GM12891 (cell line): ENCODE measurements at regions not wholly inside any gene's neighbourhood (a gene's known extent, or its start where the extent isn't known, plus 50 kb on each side); places are given as distances from the start of the nearest gene placed in this dataset.
A peak's percentile ranks its signal among the peaks of the same experiment; 100 is the strongest.
"Not testable (repeated sequence)": the region's sequence is repeated elsewhere in the genome, so short reads cannot be mapped to it uniquely, and the experiment has no call there.

Source experiments
- DNase-seq: peaks from one replicate; pipeline ENCODE4 v3.0.0; 2011; ENCODE audit warnings: low spot score; ENCODE audit not compliant: insufficient read length
- FAIRE-seq: peaks from 2 replicates; lab custom pipeline; 2011; peaks lifted over from hg19 to GRCh38; lab: Jason Lieb, UNC
- PAX5 ChIP-seq: IDR thresholded peaks from 2 replicates; pipeline ENCODE4 v1.6.1; 2011; ENCODE audit warnings: low read length, moderate library complexity, mild to moderate bottlenecking; ENCODE audit not compliant: insufficient read depth, severe bottlenecking
- POLR2A ChIP-seq: IDR thresholded peaks from 2 replicates; pipeline ENCODE4 v1.6.1; 2011; ENCODE audit warnings: low read depth, low read length, control low read depth
- POLR2AphosphoS5 ChIP-seq: IDR thresholded peaks from 2 replicates; pipeline ENCODE4 v1.6.1; 2011; ENCODE audit warnings: low read depth, low read length, control low read depth
- POU2F2 ChIP-seq: IDR thresholded peaks from 2 replicates; pipeline ENCODE4 v1.6.1; 2011; ENCODE audit warnings: low read depth, mild to moderate bottlenecking, control low read depth, low read length, moderate library complexity
- SPI1 ChIP-seq: IDR thresholded peaks from 2 replicates; pipeline ENCODE4 v1.6.1; 2011; ENCODE audit warnings: low read depth, low read length, control low read depth
- TAF1 ChIP-seq: IDR thresholded peaks from 2 replicates; pipeline ENCODE4 v1.6.1; 2011; ENCODE audit warnings: low read depth, low read length, control low read depth

DNA sequence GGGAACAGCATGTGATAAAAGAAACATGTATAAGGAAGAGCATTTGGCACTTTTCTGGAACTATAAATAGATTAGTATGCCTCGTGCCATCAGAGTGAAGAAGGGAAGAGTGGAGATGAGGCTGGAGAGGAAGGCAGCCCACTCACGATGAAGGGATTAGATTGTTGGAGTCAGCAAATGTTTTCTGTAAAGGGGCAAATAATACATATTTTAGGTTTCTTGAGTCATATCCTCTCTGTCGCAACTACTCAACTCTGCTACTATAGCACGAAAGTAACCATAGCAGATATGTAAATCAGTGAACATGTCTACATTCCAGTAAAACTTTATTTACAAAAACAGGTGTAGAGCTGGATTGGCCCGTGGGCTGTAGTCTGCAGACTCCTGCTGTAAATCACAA is 147.8 kb downstream of the TENT5C start:
- FAIRE-seq (no peak), DNase-seq (no peak)
- no peak for TF ChIP-seq POU2F2
- TF ChIP-seq PAX5: no peak
- TF ChIP-seq TAF1: no peak

DNA sequence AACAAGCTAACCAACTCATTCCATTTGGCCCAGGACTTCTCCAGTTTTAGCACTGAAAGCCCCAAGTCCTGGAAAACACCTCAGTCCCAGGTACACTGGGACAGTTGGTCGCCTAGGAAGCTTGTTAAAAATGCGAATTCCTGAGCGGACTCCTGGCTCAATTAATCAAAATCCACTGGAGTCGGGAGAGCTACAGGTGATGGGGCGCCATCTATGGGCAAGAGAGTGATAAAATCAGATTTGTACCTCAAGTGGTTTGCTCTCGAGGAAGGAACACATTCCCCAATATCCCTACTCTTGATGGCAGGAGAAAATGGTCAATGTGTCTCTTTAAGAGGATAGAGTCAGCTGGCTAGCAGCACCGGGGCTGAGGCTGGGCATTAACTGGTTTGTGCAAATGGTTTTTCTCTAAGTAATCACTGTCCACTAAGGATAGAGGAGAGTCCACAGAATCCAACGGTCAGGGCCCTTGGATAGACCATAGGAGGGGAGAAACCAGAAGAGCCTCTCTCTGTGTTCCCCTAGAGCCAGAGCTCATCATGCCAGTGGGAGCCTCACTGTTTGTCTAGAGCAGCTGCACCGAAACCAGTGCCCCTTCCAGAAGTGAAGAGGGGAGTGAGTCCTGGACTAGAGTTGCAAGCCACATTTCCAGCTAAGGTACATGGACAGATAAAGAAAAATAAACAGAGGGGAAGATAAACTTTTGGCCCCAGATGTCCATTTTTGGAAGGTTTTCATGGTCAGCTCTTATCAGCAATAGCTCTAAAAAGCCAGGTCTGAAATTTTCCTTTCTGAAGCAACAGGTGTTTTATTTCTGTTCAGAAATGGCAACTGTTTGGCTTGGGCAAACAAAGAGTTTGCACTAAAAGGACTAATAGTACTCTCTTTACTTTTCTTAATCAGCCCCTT is 148.5 kb downstream of the TENT5C start:
- no peak for DNase-seq
- FAIRE-seq: peak; percentile 31
- TF ChIP-seq POU2F2 (no peak), POLR2AphosphoS5 (no peak), SPI1 (no peak), PAX5 (no peak), TAF1 (no peak), POLR2A (no peak)

DNA sequence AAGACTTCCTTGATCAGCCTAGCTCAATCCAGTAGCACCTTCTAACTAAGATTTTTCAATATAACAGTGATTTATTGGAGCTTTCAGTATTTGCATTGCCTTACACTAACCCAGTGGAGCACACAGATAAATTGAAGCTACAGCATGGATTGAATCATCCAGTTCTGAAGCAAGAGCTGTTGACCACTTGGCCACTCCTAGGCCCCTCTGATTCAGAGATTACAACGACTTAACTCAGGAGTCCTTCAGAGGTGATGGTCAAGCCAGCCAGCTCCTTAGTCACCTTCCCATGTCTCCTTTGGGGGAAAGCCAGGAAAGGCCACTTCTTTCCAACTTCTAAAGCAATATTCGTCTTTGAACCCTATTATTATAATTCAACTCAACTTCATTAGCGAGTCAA is 151.8 kb downstream of the TENT5C start:
- FAIRE-seq (no peak), DNase-seq (no peak)
- TF ChIP-seq TAF1 (no peak), POLR2A (no peak), PAX5 (no peak), POLR2AphosphoS5 (no peak), SPI1 (no peak), POU2F2 (no peak)

DNA sequence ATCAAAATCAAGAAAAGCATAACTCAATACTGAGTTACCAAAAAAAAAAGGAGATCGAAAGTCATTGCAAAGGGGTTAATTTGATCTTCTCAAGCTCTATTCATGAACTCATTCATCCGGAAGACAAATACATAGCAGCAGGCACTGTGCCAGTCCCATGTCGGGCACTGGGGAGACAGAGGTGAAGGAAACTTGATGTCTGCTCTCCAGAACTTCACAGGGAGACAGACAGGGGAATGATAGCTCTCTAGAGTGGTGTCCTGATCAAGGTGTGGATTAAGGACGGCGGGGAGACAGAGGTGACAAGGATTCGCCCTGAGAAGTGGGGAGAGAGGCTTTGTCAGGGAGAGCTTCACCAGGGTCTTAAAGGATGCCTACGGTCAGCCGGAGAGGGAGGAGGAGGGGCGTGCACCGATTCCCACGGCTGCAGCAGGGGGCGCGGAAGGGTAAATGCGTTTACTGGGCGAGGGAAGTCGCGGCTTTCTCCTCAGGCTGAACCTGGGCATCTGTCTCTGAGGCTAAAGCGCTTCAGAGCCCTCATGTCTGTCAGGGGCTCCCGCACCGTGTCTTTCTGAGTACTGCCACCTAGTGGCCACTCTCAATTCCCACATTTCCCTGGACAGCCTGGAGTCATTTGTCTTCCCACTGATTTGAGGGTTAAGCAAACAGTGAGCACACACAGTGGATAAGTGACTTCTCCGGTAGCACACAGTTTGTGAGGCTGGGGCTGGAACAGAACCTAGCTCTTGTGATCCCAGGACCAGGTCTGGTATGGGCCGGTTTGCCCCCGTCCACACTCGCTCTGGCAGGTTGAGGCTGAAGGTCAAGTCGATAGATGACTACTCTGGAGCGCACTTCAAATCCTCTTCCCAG is 152.8 kb downstream of the TENT5C start:
- TF ChIP-seq PAX5 (no peak), POLR2A (no peak), POLR2AphosphoS5 (no peak), TAF1 (no peak), SPI1 (no peak)
- DNase-seq: peak; percentile 23
- peak; percentile 86 for FAIRE-seq

DNA sequence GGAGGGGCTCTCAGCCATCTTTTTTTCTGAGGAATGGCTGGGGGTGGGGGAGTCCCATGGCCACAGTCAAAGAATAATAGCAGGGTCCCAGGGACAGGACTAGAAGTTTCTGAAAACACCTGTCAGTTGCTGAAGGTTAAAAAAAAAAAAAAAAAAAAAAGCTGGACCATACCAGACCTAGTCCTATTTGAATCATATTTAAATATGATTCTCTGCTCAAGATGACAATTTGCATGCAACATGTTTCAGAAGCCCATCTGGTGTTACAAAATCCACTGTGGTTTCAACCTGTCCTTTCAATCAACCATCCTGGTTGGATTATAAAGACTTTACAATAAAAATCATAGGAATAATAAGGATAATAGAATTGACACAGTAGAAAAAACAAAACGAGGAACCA is 153.7 kb downstream of the TENT5C start:
- FAIRE-seq: no peak
- DNase-seq: no peak
- TF ChIP-seq POLR2A: no peak
- no peak for TF ChIP-seq POLR2AphosphoS5
- no peak for TF ChIP-seq POU2F2
- no peak for TF ChIP-seq SPI1
- no peak for TF ChIP-seq PAX5
- TF ChIP-seq TAF1: no peak

DNA sequence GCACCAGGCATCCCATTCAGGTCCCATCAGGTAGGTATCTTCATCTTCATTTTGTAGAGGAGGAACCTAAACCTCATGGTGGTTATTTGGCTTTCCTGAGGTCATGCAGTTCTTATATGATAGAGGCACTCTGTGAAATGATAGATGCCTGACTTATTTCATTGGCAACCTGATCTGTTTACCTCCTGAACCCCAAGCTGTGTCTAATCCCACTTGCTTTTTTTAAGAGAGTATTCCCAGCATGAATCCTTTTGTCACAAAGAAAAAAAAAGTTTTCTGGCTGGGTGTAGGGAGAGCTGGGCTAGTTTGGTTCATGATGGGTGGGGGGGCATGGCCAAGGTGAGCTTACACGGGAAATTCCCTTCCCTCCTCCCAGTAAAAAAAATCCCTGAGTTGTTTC is 154.2 kb downstream of the TENT5C start:
- FAIRE-seq (no peak), DNase-seq (no peak)
- no peak for TF ChIP-seq TAF1
- no peak for TF ChIP-seq POU2F2
- no peak for TF ChIP-seq SPI1
- no peak for TF ChIP-seq PAX5
- no peak for TF ChIP-seq POLR2AphosphoS5
- TF ChIP-seq POLR2A: no peak

DNA sequence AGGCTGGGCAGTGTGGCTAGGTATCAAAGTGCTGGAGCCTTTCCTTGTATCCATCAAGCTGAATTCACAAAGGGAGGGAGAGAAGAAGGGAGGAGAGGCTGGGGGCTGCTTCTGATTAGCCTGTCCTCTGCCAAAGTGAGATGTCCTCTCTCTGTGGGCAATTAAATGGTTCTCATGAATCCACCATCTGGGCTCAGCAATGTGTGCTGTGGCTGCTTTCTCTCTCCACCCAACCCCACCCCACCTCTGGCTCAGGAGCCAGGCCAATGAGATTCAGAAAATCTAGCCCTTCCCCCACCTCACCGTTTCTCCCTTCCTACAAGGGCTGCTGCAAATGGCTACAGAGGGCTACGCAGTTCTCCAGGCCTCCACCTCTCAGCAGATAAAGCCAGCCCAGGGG is 154.6 kb downstream of the TENT5C start:
- TF ChIP-seq POLR2A: no peak
- no peak for TF ChIP-seq PAX5
- TF ChIP-seq SPI1: no peak
- no peak for TF ChIP-seq TAF1
- no peak for TF ChIP-seq POLR2AphosphoS5
- TF ChIP-seq POU2F2: no peak
- FAIRE-seq: no peak
- no peak for DNase-seq

DNA sequence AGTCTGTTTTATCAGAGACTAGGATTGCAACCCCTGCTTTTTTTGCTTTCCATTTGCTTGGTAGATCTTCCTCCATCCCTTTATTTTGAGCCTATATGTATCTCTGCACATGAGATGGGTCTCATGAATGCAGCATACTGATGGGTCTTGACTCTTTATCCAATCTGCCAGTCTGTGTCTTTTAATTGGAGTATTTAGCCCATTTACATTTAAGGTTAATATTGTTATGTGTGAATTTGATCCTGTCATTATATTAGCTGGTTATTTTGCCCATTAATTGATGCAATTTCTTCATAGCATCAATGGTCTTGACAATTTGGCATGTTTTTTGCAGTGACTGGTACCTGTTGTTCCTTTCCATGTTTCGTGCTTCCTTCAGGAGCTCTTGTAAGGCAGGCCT is 161.7 kb downstream of the GDAP2 start:
- not testable (repeated sequence) for FAIRE-seq, DNase-seq

DNA sequence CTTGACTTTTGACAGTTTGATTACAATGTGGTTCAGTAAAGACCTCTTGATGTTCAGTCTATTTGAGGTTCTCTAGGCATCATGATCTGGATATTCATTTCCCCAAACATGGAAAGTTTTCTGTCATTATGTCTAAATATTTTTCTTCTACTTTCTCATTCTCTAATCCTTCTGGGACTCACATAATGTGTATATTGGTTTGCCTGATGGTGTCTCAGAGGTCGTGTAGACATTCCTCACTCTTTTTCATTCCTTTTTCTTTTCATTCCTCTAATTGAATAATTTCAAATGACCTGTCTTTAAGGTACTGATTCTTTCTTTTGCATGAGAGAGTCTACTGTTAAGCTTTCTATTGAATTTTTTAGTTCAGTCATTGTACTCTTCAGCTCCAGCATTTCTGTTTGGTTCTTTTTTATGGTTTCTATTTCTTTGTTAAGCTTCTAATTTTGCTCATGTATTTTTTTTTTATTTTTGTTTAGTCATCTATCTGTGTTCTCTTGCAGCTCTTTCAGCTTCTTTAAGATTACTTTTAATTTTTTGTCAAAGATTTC is 158.4 kb downstream of the GDAP2 start:
- FAIRE-seq (no peak), DNase-seq (no peak)
- no peak for TF ChIP-seq POU2F2
- no peak for TF ChIP-seq TAF1
- no peak for TF ChIP-seq SPI1

DNA sequence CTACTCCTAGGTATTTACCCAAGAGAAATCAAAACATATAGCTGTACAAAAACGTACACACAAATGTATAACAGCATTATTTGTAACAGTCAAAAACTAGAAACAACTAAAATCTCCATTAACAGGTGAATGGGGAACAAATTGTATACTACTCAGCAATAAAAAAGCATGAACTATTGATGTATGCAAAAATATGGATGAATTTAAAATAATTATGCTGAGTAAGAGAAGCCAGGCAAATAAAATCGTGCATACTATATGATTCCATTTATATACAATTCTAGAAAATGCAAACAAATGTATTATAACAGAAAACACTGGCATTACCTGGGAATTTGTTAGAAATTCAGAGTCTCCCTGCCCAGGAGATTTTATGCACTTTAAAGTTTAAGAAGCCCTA is 150.1 kb downstream of the GDAP2 start:
- TF ChIP-seq POLR2AphosphoS5 (no peak), SPI1 (no peak), POU2F2 (no peak), TAF1 (no peak), POLR2A (no peak)
- DNase-seq: no peak
- no peak for FAIRE-seq
